ENCODE measurements at regions not wholly inside any gene's neighbourhood (a gene's known extent, or its start where the extent isn't known, plus 50 kb on each side); places are given as distances from the start of the nearest gene placed in this dataset.

- no peaks in the 10 kb centered on the region for H3K4me1 Mint-ChIP-seq (ENCODE audit: low read depth)
Observed at GRCh38 chr9:115944166-115944948, 209.2 kb upstream of the PAPPA start.

DNA sequence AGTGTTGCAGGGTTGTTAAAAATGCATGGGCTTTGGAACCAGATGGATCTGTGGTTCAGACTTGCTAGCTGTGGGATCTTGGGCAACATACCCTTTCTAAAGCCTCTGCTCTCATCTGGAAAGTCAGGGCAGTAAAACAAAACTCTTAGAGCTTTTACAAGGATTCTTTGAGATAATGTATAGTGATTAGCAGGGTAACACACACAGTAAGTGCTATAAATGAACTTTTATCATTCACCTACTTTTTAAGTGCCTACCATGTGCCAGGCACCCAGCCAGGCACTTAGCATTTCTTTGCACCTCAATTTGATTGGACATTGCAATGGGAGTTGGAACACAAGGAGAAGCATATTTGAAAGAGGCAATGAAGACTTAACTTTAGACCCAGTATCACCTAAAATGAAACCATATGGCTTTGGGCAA is 208.6 kb upstream of the PAPPA start:
- H3K9me3 Mint-ChIP-seq = peaks cover 5% of the 10 kb centered on the region
- H3K27me3 Mint-ChIP-seq = no peaks in the 10 kb centered on the region
- no peaks in the 10 kb centered on the region for H3K36me3 Mint-ChIP-seq (ENCODE audit: low read depth)
- no peaks in the 10 kb centered on the region for H3K4me1 Mint-ChIP-seq (ENCODE audit: low read depth)
- H3K27ac Mint-ChIP-seq = no peak overlapping the region
- no peak overlapping the region for H3K4me3 Mint-ChIP-seq

More at GRCh38 chr9:115944166-115944948, 209.2 kb upstream of the PAPPA start:
- Mint-ChIP-seq H3K9me3 (peaks cover 8% of the 10 kb centered on the region), H3K36me3 (ENCODE audit: low read depth) (no peaks in the 10 kb centered on the region), H3K4me3 (no peak overlapping the region), H3K27ac (no peak overlapping the region), H3K27me3 (no peaks in the 10 kb centered on the region)

DNA sequence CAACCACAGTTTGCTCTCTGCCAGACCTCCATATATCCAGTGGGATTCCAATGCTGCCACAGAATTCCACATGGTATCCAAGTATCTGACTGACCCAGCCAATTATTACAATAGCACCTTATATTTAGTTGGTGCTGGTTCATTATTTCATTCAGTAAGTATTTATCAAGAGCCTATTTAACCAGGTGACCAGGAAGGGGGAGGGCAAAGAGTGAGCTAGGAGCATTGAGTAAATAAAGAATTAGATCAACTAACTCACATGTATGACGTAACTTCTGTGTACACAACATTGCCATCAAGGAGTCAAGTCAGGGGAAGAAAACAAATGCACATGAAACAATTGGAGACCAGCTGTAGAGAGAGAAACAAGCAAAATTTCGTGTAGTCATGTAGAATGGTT is 207.1 kb upstream of the PAPPA start:
- no peak overlapping the region for H3K27ac Mint-ChIP-seq
- no peak overlapping the region for H3K4me3 Mint-ChIP-seq
- H3K36me3 Mint-ChIP-seq (ENCODE audit: low read depth) = no peaks in the 10 kb centered on the region
- H3K4me1 Mint-ChIP-seq (ENCODE audit: low read depth) = no peaks in the 10 kb centered on the region
- H3K9me3 Mint-ChIP-seq = peaks cover 5% of the 10 kb centered on the region
- H3K27me3 Mint-ChIP-seq = no peaks in the 10 kb centered on the region

DNA sequence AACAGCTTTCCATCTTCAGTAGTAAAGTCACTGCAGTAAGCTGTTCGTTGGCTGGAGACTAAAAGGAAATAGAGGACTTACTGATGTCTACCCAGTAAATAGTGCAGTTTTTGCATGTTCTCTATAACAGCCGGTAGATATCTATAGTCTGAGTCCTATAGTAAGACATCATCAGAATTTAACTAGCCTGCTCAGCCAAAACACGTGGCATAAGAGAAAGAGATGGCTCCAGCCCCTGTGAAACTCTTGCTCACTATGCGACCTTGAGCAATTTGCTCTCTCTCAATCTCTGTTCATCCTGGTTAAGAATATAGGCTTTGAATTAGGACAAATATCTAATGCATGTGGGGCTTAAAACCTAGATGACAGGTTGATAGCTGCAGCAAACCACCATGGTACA is 201.6 kb upstream of the PAPPA start:
- Mint-ChIP-seq H3K9me3 (peaks cover 11% of the 10 kb centered on the region), H3K27me3 (no peaks in the 10 kb centered on the region), H3K27ac (no peak overlapping the region), H3K4me1 (ENCODE audit: low read depth) (no peaks in the 10 kb centered on the region), H3K36me3 (ENCODE audit: low read depth) (no peaks in the 10 kb centered on the region), H3K4me3 (no peak overlapping the region)

GRCh38 chr9:115952430-115953292 is 200.9 kb upstream of the PAPPA start:
- Mint-ChIP-seq H3K4me1 (ENCODE audit: low read depth) (no peaks in the 10 kb centered on the region), H3K9me3 (peaks cover 8% of the 10 kb centered on the region), H3K4me3 (no peak overlapping the region), H3K36me3 (ENCODE audit: low read depth) (no peaks in the 10 kb centered on the region), H3K27me3 (no peaks in the 10 kb centered on the region), H3K27ac (no peak overlapping the region)

DNA sequence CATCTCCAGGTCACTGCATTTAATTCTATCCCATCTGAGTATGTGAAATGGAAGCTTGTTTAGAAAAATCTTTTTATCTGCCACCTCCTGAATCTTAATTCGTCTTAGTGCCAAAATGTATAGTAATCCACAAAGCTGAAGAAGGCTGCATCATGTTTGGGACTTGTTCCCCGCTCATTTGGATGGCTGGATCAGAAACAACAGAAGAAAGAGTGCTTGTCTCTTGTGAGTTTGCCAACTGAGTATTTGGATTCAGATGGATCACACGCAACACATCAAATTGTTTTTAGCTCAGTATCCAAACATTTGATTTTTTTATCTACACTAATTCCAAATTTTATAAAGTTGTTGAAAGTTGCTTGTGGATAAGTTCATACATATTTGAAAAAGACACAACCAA is 197.2 kb upstream of the PAPPA start:
- H3K27ac Mint-ChIP-seq = no peak overlapping the region
- no peaks in the 10 kb centered on the region for H3K36me3 Mint-ChIP-seq (ENCODE audit: low read depth)
- no peak overlapping the region for H3K4me3 Mint-ChIP-seq
- no peaks in the 10 kb centered on the region for H3K27me3 Mint-ChIP-seq
- peaks cover 11% of the 10 kb centered on the region for H3K9me3 Mint-ChIP-seq
- no peaks in the 10 kb centered on the region for H3K4me1 Mint-ChIP-seq (ENCODE audit: low read depth)

GRCh38 chr9:115957585-115957984 is 196.0 kb upstream of the PAPPA start:
- no peaks in the 10 kb centered on the region for H3K27me3 Mint-ChIP-seq
- no peaks in the 10 kb centered on the region for H3K36me3 Mint-ChIP-seq (ENCODE audit: low read depth)
- no peaks in the 10 kb centered on the region for H3K4me1 Mint-ChIP-seq (ENCODE audit: low read depth)
- peaks cover 11% of the 10 kb centered on the region for H3K9me3 Mint-ChIP-seq
- H3K4me3 Mint-ChIP-seq = no peak overlapping the region
- H3K27ac Mint-ChIP-seq = no peak overlapping the region

DNA sequence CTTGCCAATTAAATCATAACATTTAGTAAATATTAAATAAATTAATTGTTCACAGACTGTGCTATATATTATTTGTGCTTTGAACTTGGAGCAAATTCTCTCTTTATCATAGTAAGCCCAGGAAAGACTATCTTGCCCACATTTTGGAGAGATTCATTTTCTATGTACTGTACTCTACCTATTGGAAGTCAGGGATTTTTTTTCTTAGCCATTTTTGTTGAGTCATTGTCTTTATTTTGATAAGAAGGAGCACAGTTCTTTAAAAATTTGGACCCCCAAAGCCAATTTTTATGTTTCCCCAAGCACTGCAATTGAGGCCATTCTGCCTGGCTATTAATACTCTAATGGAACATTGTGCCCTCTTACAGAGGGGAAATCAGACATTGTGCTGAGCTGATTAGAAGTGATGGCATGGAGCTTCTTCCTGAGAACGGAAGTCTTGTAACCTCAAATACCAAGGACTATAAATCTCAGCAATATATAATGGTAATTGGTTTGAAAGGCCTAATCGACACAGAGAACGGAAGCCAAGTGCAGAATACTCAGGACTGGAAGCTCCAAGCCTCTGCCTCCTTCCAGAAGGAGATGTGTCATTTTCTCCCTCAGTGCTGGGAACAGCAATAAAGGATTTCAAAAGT is 188.8 kb upstream of the PAPPA start:
- Mint-ChIP-seq H3K36me3 (ENCODE audit: low read depth) (no peaks in the 10 kb centered on the region), H3K4me1 (ENCODE audit: low read depth) (no peaks in the 10 kb centered on the region), H3K9me3 (peaks cover 10% of the 10 kb centered on the region), H3K4me3 (no peak overlapping the region), H3K27me3 (no peaks in the 10 kb centered on the region), H3K27ac (no peak overlapping the region)

DNA sequence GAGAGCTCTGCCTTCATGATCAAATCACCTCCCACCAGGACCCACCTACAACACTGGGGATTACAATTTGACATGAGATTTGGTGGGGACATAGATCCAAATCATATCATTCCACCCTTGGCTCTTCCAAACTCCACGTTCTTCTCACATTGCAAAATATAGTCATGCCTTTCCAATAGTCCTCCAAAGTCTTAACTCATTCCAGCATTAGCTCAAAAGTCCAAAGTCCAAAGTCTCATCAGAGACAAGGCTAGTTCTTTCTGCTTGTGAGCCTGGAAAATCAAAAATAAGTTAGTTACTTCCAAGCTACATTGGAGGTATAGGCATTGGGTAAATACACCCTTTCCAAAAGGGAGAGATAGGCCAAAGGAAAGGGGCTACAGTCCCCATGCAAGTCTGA is 186.9 kb upstream of the PAPPA start:
- no peaks in the 10 kb centered on the region for H3K27me3 Mint-ChIP-seq
- H3K36me3 Mint-ChIP-seq (ENCODE audit: low read depth) = no peaks in the 10 kb centered on the region
- H3K4me3 Mint-ChIP-seq = no peak overlapping the region
- H3K4me1 Mint-ChIP-seq (ENCODE audit: low read depth) = no peaks in the 10 kb centered on the region
- H3K9me3 Mint-ChIP-seq = peaks cover 10% of the 10 kb centered on the region
- no peak overlapping the region for H3K27ac Mint-ChIP-seq

DNA sequence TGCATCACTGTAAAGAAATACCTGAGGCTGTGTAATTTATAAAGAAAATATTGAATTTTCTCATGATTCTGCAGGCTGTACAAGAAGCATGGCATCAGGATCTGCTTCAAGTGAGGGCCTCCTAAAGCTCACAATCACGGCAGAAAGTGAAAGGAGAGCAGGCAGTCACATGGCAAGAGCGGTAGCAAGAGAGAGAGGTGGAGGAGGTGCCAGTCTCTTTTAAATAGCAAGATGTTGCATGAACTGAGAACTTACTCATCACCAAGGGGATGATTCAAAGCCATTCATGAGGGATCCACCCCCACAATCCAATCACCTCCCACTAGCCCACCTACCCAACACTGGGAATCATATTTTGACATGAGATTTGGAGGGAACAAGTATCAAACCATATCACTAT is 184.5 kb upstream of the PAPPA start:
- H3K4me3 Mint-ChIP-seq = no peak overlapping the region
- no peaks in the 10 kb centered on the region for H3K27me3 Mint-ChIP-seq
- peaks cover 4% of the 10 kb centered on the region for H3K9me3 Mint-ChIP-seq
- no peaks in the 10 kb centered on the region for H3K36me3 Mint-ChIP-seq (ENCODE audit: low read depth)
- H3K4me1 Mint-ChIP-seq (ENCODE audit: low read depth) = no peaks in the 10 kb centered on the region
- H3K27ac Mint-ChIP-seq = no peak overlapping the region

- H3K27me3 Mint-ChIP-seq = no peaks in the 10 kb centered on the region
- no peaks in the 10 kb centered on the region for H3K36me3 Mint-ChIP-seq (ENCODE audit: low read depth)
- no peaks in the 10 kb centered on the region for H3K9me3 Mint-ChIP-seq
- no peaks in the 10 kb centered on the region for H3K4me1 Mint-ChIP-seq (ENCODE audit: low read depth)
- no peak overlapping the region for H3K4me3 Mint-ChIP-seq
- no peak overlapping the region for H3K27ac Mint-ChIP-seq
Observed at GRCh38 chr9:115972362-115972761, 181.2 kb upstream of the PAPPA start.

DNA sequence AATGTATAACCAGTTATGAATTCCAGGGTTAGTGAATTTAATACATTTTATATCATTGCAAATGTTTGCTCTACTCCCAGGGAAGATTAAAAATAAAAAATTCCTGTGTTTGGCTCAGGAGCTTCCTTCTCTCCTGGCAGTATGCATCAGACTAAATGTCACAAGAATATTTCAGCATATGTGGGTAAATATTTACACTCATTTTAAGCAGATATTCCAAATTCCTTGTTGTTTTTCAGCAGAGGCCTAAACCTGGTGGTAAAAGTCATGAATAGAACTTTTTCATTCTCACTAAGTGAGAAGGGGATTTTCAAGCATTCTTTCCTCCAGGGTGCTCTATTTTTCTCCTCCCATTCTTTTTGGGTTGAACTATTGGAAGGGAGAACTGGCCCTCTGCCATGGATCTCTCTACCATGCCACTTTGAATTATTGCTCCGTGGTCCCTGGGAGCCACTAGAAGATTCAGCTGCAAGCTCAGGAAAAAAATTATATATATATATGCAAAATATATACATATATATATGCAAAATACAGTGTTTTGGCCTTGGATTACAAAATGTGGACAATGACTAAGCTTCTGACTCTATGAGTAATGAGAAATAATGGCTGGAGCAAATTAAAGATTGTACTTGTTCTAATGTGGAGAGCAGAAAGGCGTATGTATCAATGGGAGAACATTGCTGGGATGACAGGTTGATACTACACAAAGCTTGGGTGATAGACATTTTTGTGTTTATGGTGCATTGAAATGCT is 180.6 kb upstream of the PAPPA start:
- H3K27ac Mint-ChIP-seq = no peak overlapping the region
- no peaks in the 10 kb centered on the region for H3K36me3 Mint-ChIP-seq (ENCODE audit: low read depth)
- no peaks in the 10 kb centered on the region for H3K9me3 Mint-ChIP-seq
- no peak overlapping the region for H3K4me3 Mint-ChIP-seq
- H3K4me1 Mint-ChIP-seq (ENCODE audit: low read depth) = no peaks in the 10 kb centered on the region
- H3K27me3 Mint-ChIP-seq = no peaks in the 10 kb centered on the region

- H3K36me3 Mint-ChIP-seq (ENCODE audit: low read depth) = no peaks in the 10 kb centered on the region
- no peak overlapping the region for H3K27ac Mint-ChIP-seq
- H3K27me3 Mint-ChIP-seq = no peaks in the 10 kb centered on the region
- H3K9me3 Mint-ChIP-seq = no peaks in the 10 kb centered on the region
- no peaks in the 10 kb centered on the region for H3K4me1 Mint-ChIP-seq (ENCODE audit: low read depth)
- no peak overlapping the region for H3K4me3 Mint-ChIP-seq
Observed at GRCh38 chr9:115976781-115977180, 176.8 kb upstream of the PAPPA start.

GRCh38 chr9:115978091-115978490 is 175.5 kb upstream of the PAPPA start:
- Mint-ChIP-seq H3K27ac (no peak overlapping the region), H3K27me3 (no peaks in the 10 kb centered on the region), H3K4me1 (ENCODE audit: low read depth) (no peaks in the 10 kb centered on the region), H3K9me3 (no peaks in the 10 kb centered on the region), H3K36me3 (ENCODE audit: low read depth) (no peaks in the 10 kb centered on the region), H3K4me3 (no peak overlapping the region)

All from stimulated activated naive CD8-positive, alpha-beta T cell treated with anti-CD3 and anti-CD28 coated beads, Interleukin-15, Interleukin-2, amounts not matched to agents 100 ng/mL and 50 ng/mL, for 24 hours (primary cell).